Esophagus muscularis mucosa (tissue), 4 donors: ENCODE measurements at regions not wholly inside any gene's neighbourhood (a gene's known extent, or its start where the extent isn't known, plus 50 kb on each side); places are given as distances from the start of the nearest gene placed in this dataset.
"Not testable (repeated sequence)": the region's sequence is repeated elsewhere in the genome, so short reads cannot be mapped to it uniquely, and the experiment has no call there.

Experiments
- DNase-seq: peaks from one replicate; pipeline ENCODE4 v3.0.0-alpha.2; 2017; ENCODE audit errors: extremely low spot score
- H3K27ac ChIP-seq, 4 donors: fragments of 200-600 bp; sonication (generic); replicated peaks in 1 of 4; 1 replicate in 3 of 4; 2 replicates in 1 of 4; pipeline ENCODE4 v1.5.1; 2016 to 2019; ENCODE audit warnings: mild to moderate bottlenecking in 1 of 4
- H3K27me3 ChIP-seq, 4 donors: fragments of 200-600 bp; sonication (generic); one replicate each; pipeline versions ENCODE4 v1.5.1 to v1.6.0; 2016 to 2019
- H3K36me3 ChIP-seq, 4 donors: fragments of 200-600 bp; sonication (generic); one replicate each; pipeline ENCODE4 v1.5.1; 2016 to 2019
- H3K4me1 ChIP-seq, 4 donors: fragments of 200-600 bp; sonication (generic); one replicate each; pipeline ENCODE4 v1.5.1; 2016 to 2019
- H3K4me3 ChIP-seq, 4 donors: fragments of 200-600 bp; sonication (generic); 1 replicate in 2 of 4; 2 replicates in 2 of 4; pipeline ENCODE4 v1.5.1; 2016 to 2019; ENCODE audit warnings: mild to moderate bottlenecking in 4 of 4, moderate library complexity in 1 of 4
- H3K9me3 ChIP-seq, 4 donors: fragments of 200-600 bp; sonication (generic); 1 replicate in 3 of 4; 2 replicates in 1 of 4; pipeline ENCODE4 v1.5.1; 2016 to 2019
- CTCF ChIP-seq, 3 experiments: fragments of 200-600 bp in 2 of 3; fragments of 450-650 bp in 1 of 3; sonication (generic) in 2 of 3; IDR thresholded peaks; one replicate each; pipeline ENCODE4 v1.5.1; 2017 to 2019; ENCODE audit warnings: antibody characterized with exemption in 3 of 3, mild to moderate bottlenecking in 2 of 3, moderate library complexity in 1 of 3
- EP300 ChIP-seq: sonication (generic); formaldehyde crosslinking; IDR thresholded peaks from one replicate; pipeline ENCODE4 v1.6.1; 2017; ENCODE audit warnings: antibody characterized with exemption
- POLR2A ChIP-seq: fragments of 450-650 bp; IDR thresholded peaks from one replicate; pipeline ENCODE4 v1.6.1; 2017; ENCODE audit warnings: antibody characterized with exemption, moderate library complexity, mild to moderate bottlenecking, low read depth
- POLR2AphosphoS5 ChIP-seq, 2 donors: sonication (generic); formaldehyde crosslinking; IDR thresholded peaks; one replicate each; pipeline ENCODE4 v1.6.1; 2017; ENCODE audit warnings: antibody characterized with exemption in 2 of 2
- WGBS: methylation state at CpG from one replicate; pipeline ENCODE4 v1.1.5; 2018; 5-methylcytosine and 5-hydroxymethylcytosine counted together
- intact Hi-C: fragments of 100-400 bp; cut with DNase I; formaldehyde crosslinking; loops from one replicate; pipeline ENCODE4 v1.15.1; 2023

- 100% methylated on average over 1 of the region's 1 CpG for WGBS
- intact Hi-C loops = no loop called here
- Histone ChIP-seq H3K36me3 (no peaks in the 10 kb centered on the region), H3K9me3 (no peaks in the 10 kb centered on the region), H3K27me3 (no peaks in the 10 kb centered on the region), H3K4me1 (no peaks in the 10 kb centered on the region), H3K27ac (no peak overlapping the region), H3K4me3 (no peak overlapping the region)
- no peak for TF ChIP-seq POLR2A
- TF ChIP-seq EP300 = no peak
- no peak for DNase-seq
Measured at GRCh38 chr12:84384384-84384783, 528.2 kb downstream of the SLC6A15 start.

GRCh38 chr12:84382486-84382885 is 530.1 kb downstream of the SLC6A15 start:
- H3K27ac ChIP-seq, H3K9me3 ChIP-seq, intact Hi-C loops, H3K27me3 ChIP-seq, H3K4me1 ChIP-seq, H3K36me3 ChIP-seq, DNase-seq, H3K4me3 ChIP-seq: not testable (repeated sequence)
- WGBS = 76% methylated on average over 1 of the region's 1 CpG

- DNase-seq = no peak
- no peaks in the 10 kb centered on the region for H3K27me3 ChIP-seq
- no peaks in the 10 kb centered on the region for H3K36me3 ChIP-seq
- H3K27ac ChIP-seq = no peak overlapping the region
- WGBS = 63% methylated on average over 1 of the region's 1 CpG
- H3K4me3 ChIP-seq = no peak overlapping the region
- TF ChIP-seq EP300 = no peak
- no peak for TF ChIP-seq POLR2A
- TF ChIP-seq POLR2AphosphoS5 (IDR thresholded peaks at IDR 0.05) = no peak
- TF ChIP-seq CTCF (IDR thresholded peaks at IDR 0.05) = no peak
- H3K4me1 ChIP-seq = no peaks in the 10 kb centered on the region
- no peaks in the 10 kb centered on the region for H3K9me3 ChIP-seq
- intact Hi-C loops = no loop called here
Measured at GRCh38 chr12:84376320-84376719, 536.3 kb downstream of the SLC6A15 start.

- DNase-seq = no peak
- H3K4me1 ChIP-seq = no peaks in the 10 kb centered on the region
- WGBS = 17% methylated on average over 1 of the region's 1 CpG
Measured at GRCh38 chr12:84375449-84376170, 537.0 kb downstream of the SLC6A15 start.

GRCh38 chr12:84362552-84362897 is 550.1 kb downstream of the SLC6A15 start:
- TF ChIP-seq EP300 (no peak), CTCF (IDR thresholded peaks at IDR 0.05) (no peak), POLR2AphosphoS5 (IDR thresholded peaks at IDR 0.05) (no peak), POLR2A (no peak)
- Histone ChIP-seq H3K27me3 (no peaks in the 10 kb centered on the region), H3K27ac (no peak overlapping the region), H3K9me3 (no peaks in the 10 kb centered on the region), H3K4me3 (no peak overlapping the region), H3K36me3 (no peaks in the 10 kb centered on the region), H3K4me1 (no peaks in the 10 kb centered on the region)
- intact Hi-C loops = no loop called here
- DNase-seq = no peak
- WGBS = 93% methylated on average over 5 of the region's 7 CpGs

More at GRCh38 chr12:84375449-84376170, 537.0 kb downstream of the SLC6A15 start:
- no peak for TF ChIP-seq CTCF (IDR thresholded peaks at IDR 0.05)
- no peak for TF ChIP-seq EP300
- no peak for TF ChIP-seq POLR2AphosphoS5 (IDR thresholded peaks at IDR 0.05)
- TF ChIP-seq POLR2A = no peak
- H3K9me3 ChIP-seq = no peaks in the 10 kb centered on the region
- H3K36me3 ChIP-seq = no peaks in the 10 kb centered on the region
- intact Hi-C loops = no loop called here
- no peaks in the 10 kb centered on the region for H3K27me3 ChIP-seq
- H3K27ac ChIP-seq = no peak overlapping the region
- no peak overlapping the region for H3K4me3 ChIP-seq
